PC-3 (cell line): ENCODE measurements at regions not wholly inside any gene's neighbourhood (a gene's known extent, or its start where the extent isn't known, plus 50 kb on each side); places are given as distances from the start of the nearest gene placed in this dataset.

Experiments
- ATAC-seq: fragments of 200-7000 bp; cut with Tn5 transposase; 2 replicates; pipeline ENCODE4 v1.9.1; 2020; ENCODE audit warnings: mild to moderate bottlenecking, moderate library complexity
- BruUV-seq: library from RNA; stranded (reverse); fragments of 400-500 nt; replicated peaks from 2 replicates; lab custom pipeline; 2021; lab: Mats Ljungman, UMichigan
- CTCF ChIA-PET: fragments of 300-600 bp; sonication (Branson Sonifier 250); formaldehyde crosslinking; loops from one replicate; lab custom pipeline; 2022; ENCODE audit warnings: antibody characterized with exemption; lab: Charles Lee
- POLR2A ChIA-PET: fragments of 300-600 bp; sonication (Branson Sonifier 250); formaldehyde crosslinking; loops from one replicate; lab custom pipeline; 2022; ENCODE audit warnings: antibody characterized with exemption; ENCODE audit not compliant: unreplicated experiment; lab: Charles Lee
- DNase-seq: peaks from one replicate; pipeline ENCODE4 v3.0.0-alpha.2; 2015
- H2AFZ ChIP-seq: fragments of 300-600 bp; sonication (generic); 2 replicates; pipeline ENCODE4 v1.6.0; 2016; ENCODE audit warnings: antibody characterized with exemption, low read length
- H3F3A ChIP-seq: fragments of 300-600 bp; sonication (generic); one replicate; pipeline ENCODE4 v1.6.0; 2017; ENCODE audit warnings: antibody characterized with exemption, low read length, control low read depth, mild to moderate bottlenecking; ENCODE audit not compliant: unreplicated experiment
- H3K27ac ChIP-seq: fragments of 300-600 bp; sonication (generic); 2 replicates; pipeline ENCODE4 v1.5.1; 2016; ENCODE audit warnings: mild to moderate bottlenecking, low read length
- H3K27me3 ChIP-seq: fragments of 300-600 bp; sonication (generic); 2 replicates; pipeline ENCODE4 v1.6.1; 2016; ENCODE audit warnings: low read length, mixed read lengths
- H3K36me3 ChIP-seq: fragments of 300-600 bp; sonication (generic); 2 replicates; pipeline ENCODE4 v1.6.1; 2016; ENCODE audit warnings: low read depth, mixed run types, low read length, mixed read lengths
- H3K4me1 ChIP-seq: fragments of 300-600 bp; sonication (generic); 2 replicates; pipeline ENCODE4 v1.5.1; 2016; ENCODE audit warnings: low read length; ENCODE audit not compliant: insufficient read depth
- H3K4me2 ChIP-seq: fragments of 300-600 bp; sonication (generic); 2 replicates; pipeline ENCODE4 v1.6.0; 2016; ENCODE audit warnings: low read length
- H3K4me3 ChIP-seq: fragments of 300-600 bp; sonication (generic); 2 replicates; pipeline ENCODE4 v1.5.1; 2016; ENCODE audit warnings: mild to moderate bottlenecking, low read length, mixed read lengths
- H3K79me2 ChIP-seq: fragments of 300-600 bp; sonication (generic); 2 replicates; pipeline ENCODE4 v1.6.1; 2017; ENCODE audit warnings: low read length, mixed read lengths
- H3K9ac ChIP-seq: fragments of 300-600 bp; sonication (generic); 2 replicates; pipeline ENCODE4 v1.6.0; 2016; ENCODE audit warnings: mild to moderate bottlenecking, low read length
- H3K9me2 ChIP-seq: fragments of 300-600 bp; sonication (generic); replicated peaks from 2 replicates; pipeline ENCODE4 v1.6.1; 2016; ENCODE audit warnings: mixed run types, low read length, mixed read lengths
- H3K9me3 ChIP-seq: fragments of 300-600 bp; sonication (generic); 2 replicates; pipeline ENCODE4 v1.6.1; 2016; ENCODE audit warnings: low read length, mixed read lengths
- H4K20me1 ChIP-seq: fragments of 300-600 bp; sonication (generic); 2 replicates; pipeline ENCODE4 v1.6.1; 2016; ENCODE audit warnings: low read length, mixed read lengths
- CTCF ChIP-seq: fragments of 300-600 bp; sonication (generic); conservative IDR thresholded peaks from 2 replicates; pipeline ENCODE4 v1.5.1; 2017; ENCODE audit warnings: antibody characterized with exemption, low read depth, mild to moderate bottlenecking, low read length
- EZH2 ChIP-seq: fragments of 300-600 bp; sonication (generic); IDR thresholded peaks from one replicate; pipeline ENCODE4 v1.6.1; 2017; ENCODE audit warnings: antibody characterized with exemption, mild to moderate bottlenecking, low read length; ENCODE audit not compliant: unreplicated experiment
- EZH2phosphoT487 ChIP-seq: fragments of 300-600 bp; sonication (generic); IDR thresholded peaks from 2 replicates; pipeline ENCODE4 v1.6.1; 2018; ENCODE audit warnings: mild to moderate bottlenecking, antibody characterized with exemption, low read length, borderline replicate concordance
- intact Hi-C: fragments of 100-400 bp; cut with micrococcal nuclease; formaldehyde crosslinking; loops from 2 replicates; pipeline ENCODE4 v1.9.0; 2023

GRCh38 chr3:187536185-187536584 is 134.0 kb downstream of the SST start:
- BruUV-seq = no TSS peak
- CTCF ChIA-PET = no interaction called here
- intact Hi-C loops = no loop called here

GRCh38 chr3:187533797-187534196 is 136.4 kb downstream of the SST start:
- H3F3A ChIP-seq = no peaks in the 10 kb centered on the region
- no peaks in the 10 kb centered on the region for H4K20me1 ChIP-seq
- H3K27me3 ChIP-seq = peaks cover 80% of the 10 kb centered on the region
- TF ChIP-seq EZH2 (no peak), CTCF (no peak), EZH2phosphoT487 (no peak)
- no peak overlapping the region for H3K9ac ChIP-seq
- H3K79me2 ChIP-seq = no peaks in the 10 kb centered on the region
- ChIA-PET CTCF (no interaction called here), POLR2A (no interaction called here)
- H3K4me1 ChIP-seq = no peaks in the 10 kb centered on the region
- H2AFZ ChIP-seq = no peak overlapping the region
- H3K36me3 ChIP-seq = no peaks in the 10 kb centered on the region
- H3K4me3 ChIP-seq = no peak overlapping the region
- no TSS peak for BruUV-seq
- no peak for DNase-seq
- ATAC-seq = no peak
- H3K27ac ChIP-seq = no peak overlapping the region
- no peaks in the 10 kb centered on the region for H3K9me2 ChIP-seq
- intact Hi-C loops = no loop called here
- no peaks in the 10 kb centered on the region for H3K9me3 ChIP-seq
- no peak overlapping the region for H3K4me2 ChIP-seq

More at GRCh38 chr3:187536185-187536584, 134.0 kb downstream of the SST start:
- H2AFZ ChIP-seq = no peak overlapping the region
- no peaks in the 10 kb centered on the region for H3K36me3 ChIP-seq
- H3K27me3 ChIP-seq = peaks cover 72% of the 10 kb centered on the region
- H3K4me2 ChIP-seq = no peak overlapping the region
- H3K4me1 ChIP-seq = no peaks in the 10 kb centered on the region
- DNase-seq = no peak
- TF ChIP-seq CTCF (no peak), EZH2 (no peak), EZH2phosphoT487 (no peak)
- no peaks in the 10 kb centered on the region for H3F3A ChIP-seq
- H3K9me2 ChIP-seq = no peaks in the 10 kb centered on the region
- H3K9me3 ChIP-seq = no peaks in the 10 kb centered on the region
- POLR2A ChIA-PET = no interaction called here
- no peak overlapping the region for H3K4me3 ChIP-seq
- no peak for ATAC-seq
- H3K27ac ChIP-seq = no peak overlapping the region
- H3K79me2 ChIP-seq = no peaks in the 10 kb centered on the region
- H3K9ac ChIP-seq = no peak overlapping the region
- no peaks in the 10 kb centered on the region for H4K20me1 ChIP-seq

- Histone ChIP-seq H3K27me3 (peaks cover 82% of the 10 kb centered on the region), H3K9ac (no peak overlapping the region), H4K20me1 (no peaks in the 10 kb centered on the region), H3K36me3 (no peaks in the 10 kb centered on the region), H3K27ac (no peak overlapping the region), H3K79me2 (no peaks in the 10 kb centered on the region), H3K4me3 (no peak overlapping the region), H3F3A (no peaks in the 10 kb centered on the region), H3K9me2 (no peaks in the 10 kb centered on the region), H3K4me2 (no peak overlapping the region), H3K9me3 (no peaks in the 10 kb centered on the region), H3K4me1 (no peaks in the 10 kb centered on the region), H2AFZ (no peak overlapping the region)
- CTCF ChIA-PET = no interaction called here
- no peak for DNase-seq
- no TSS peak for BruUV-seq
- POLR2A ChIA-PET = interaction anchor here (0.6 kb wide), 1 partner anchor 163 kb away, joined by 4 read pairs; the partner anchor contains the start of gene RTP4
- ATAC-seq = no peak
- intact Hi-C loops = no loop called here
- TF ChIP-seq EZH2 (no peak), EZH2phosphoT487 (no peak), CTCF (no peak)
Measured at GRCh38 chr3:187531831-187532230, 138.4 kb downstream of the SST start.
